Left lung (tissue), 4 donors: ENCODE measurements at regions not wholly inside any gene's neighbourhood (a gene's known extent, or its start where the extent isn't known, plus 50 kb on each side); places are given as distances from the start of the nearest gene placed in this dataset.

ENCODE experiments used
- ATAC-seq: fragments of 200-7000 bp; cut with Tn5 transposase; one replicate; pipeline ENCODE4 v1.9.1; 2020; ENCODE audit warnings: moderate library complexity
- DNase-seq, 4 donors: peaks; one replicate each; pipeline ENCODE4 v3.0.0-alpha.2; 2013 to 2020
- H3K27ac ChIP-seq, 2 donors: fragments of 200-600 bp; sonication (generic) in 1 of 2; one replicate each; pipeline versions ENCODE4 v1.5.0 to v1.8.0; 2020 to 2021
- H3K27me3 ChIP-seq, 2 donors: fragments of 200-600 bp; sonication (generic) in 1 of 2; one replicate each; pipeline versions ENCODE4 v1.5.0 to v1.8.0; 2020 to 2021
- H3K36me3 ChIP-seq, 2 donors: fragments of 200-600 bp; sonication (generic) in 1 of 2; one replicate each; pipeline versions ENCODE4 v1.5.0 to v1.8.0; 2020 to 2021
- H3K4me1 ChIP-seq, 2 donors: fragments of 200-600 bp; one replicate each; pipeline ENCODE4 v1.8.0; 2021
- H3K4me3 ChIP-seq, 2 donors: fragments of 200-600 bp; sonication (generic) in 1 of 2; one replicate each; pipeline versions ENCODE4 v1.5.0 to v1.8.0; 2020 to 2021; ENCODE audit warnings: mild to moderate bottlenecking in 1 of 2
- H3K9me3 ChIP-seq, 2 donors: fragments of 200-600 bp; sonication (generic) in 1 of 2; one replicate each; pipeline versions ENCODE4 v1.5.0 to v1.8.0; 2020 to 2021
- CTCF ChIP-seq, 2 donors: fragments of 200-600 bp; sonication (generic) in 1 of 2; IDR thresholded peaks; one replicate each; pipeline versions ENCODE4 v1.5.0 to v1.8.0; 2021; ENCODE audit warnings: antibody characterized with exemption in 2 of 2
- intact Hi-C, 2 donors: fragments of 100-400 bp; cut with DNase I; formaldehyde crosslinking; loops; one replicate each; pipeline versions ENCODE4 v1.11.2 to v1.14.2; 2022
- donor health status: DM: no; HTN: yes; CAD: no.
- donor health status: DM: no; HTN: no; CAD: no.

DNA sequence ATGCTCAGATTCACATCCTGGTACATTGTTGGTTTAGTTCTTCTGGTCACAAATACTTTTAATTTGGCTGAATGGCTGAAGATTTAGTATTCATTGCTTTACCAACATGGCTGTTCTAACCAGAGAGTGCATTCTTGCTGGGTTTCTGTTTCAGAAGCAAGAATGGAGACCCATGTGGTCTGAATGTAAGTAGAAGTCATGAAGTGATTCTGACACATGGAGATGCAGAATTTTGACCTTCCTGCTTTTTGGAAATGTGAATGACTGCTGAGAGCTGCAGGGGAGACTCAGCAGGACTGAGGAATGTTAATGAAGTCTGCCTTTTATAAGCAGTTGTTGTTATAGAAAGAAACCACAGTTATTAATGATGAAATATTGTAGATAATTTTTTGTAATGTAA is 576.1 kb upstream of the MARCKS start:
- Histone ChIP-seq H3K27ac (no peak overlapping the region), H3K36me3 (no peaks in the 10 kb centered on the region), H3K4me1 (no peaks in the 10 kb centered on the region), H3K9me3 (peaks cover 0 to 3% of the 10 kb centered on the region in 2 donors), H3K4me3 (no peak overlapping the region), H3K27me3 (no peaks in the 10 kb centered on the region)
- intact Hi-C loops = no loop called here
- TF ChIP-seq CTCF (IDR thresholded peaks at IDR 0.05) = no peak
- no peak for ATAC-seq
- DNase-seq = peak in 2 of 4 donors; percentile 9 to 12

DNA sequence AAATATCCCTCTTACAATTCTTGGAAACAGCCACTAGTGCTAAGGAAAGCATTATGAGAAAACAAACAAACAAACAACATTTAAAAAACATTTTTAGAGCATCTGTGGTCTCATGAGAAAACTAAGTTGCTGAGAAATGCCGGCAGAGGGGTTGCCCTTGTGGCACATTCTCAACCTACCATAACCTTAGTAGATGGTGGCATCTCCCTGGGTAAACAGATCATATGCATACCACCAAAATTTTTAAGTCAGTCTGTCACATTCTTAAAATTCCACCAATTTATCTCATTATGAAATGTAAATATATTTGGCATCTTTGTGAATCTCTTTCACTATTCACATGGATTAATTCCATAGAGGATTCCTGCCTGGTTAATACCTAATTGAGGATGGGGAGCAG is 575.7 kb upstream of the MARCKS start:
- intact Hi-C loops = no loop called here
- H3K27me3 ChIP-seq = no peaks in the 10 kb centered on the region
- no peaks in the 10 kb centered on the region for H3K4me1 ChIP-seq
- peaks cover 0 to 7% of the 10 kb centered on the region in 2 donors for H3K9me3 ChIP-seq
- DNase-seq = no peak
- no peak overlapping the region for H3K27ac ChIP-seq
- no peak overlapping the region for H3K4me3 ChIP-seq
- no peak for ATAC-seq
- H3K36me3 ChIP-seq = no peaks in the 10 kb centered on the region
- TF ChIP-seq CTCF (IDR thresholded peaks at IDR 0.05) = no peak

DNA sequence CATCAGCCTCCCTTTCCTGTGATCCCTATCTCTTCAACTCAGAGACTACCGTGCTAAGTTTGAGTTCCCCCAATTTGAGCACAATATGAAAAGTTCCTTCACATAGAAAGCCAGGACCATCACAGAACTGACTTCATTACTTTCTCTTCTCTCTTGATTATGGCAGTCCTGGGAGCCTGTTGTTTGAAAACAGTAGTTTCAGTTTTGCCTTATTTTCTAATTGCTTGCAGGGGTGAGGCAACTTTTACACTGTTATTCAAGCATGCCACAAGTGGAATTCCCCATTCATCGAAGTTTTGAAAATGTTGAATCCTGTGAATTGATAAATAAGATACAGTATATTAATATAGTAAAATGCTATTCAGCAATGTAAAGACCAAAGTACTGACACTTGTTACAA is 569.7 kb upstream of the MARCKS start:
- Histone ChIP-seq H3K27ac (no peak overlapping the region), H3K4me3 (no peak overlapping the region), H3K36me3 (no peaks in the 10 kb centered on the region), H3K27me3 (no peaks in the 10 kb centered on the region), H3K9me3 (peaks cover 0 to 12% of the 10 kb centered on the region in 2 donors), H3K4me1 (no peaks in the 10 kb centered on the region)
- TF ChIP-seq CTCF (IDR thresholded peaks at IDR 0.05) = no peak
- ATAC-seq = no peak
- no peak for DNase-seq
- intact Hi-C loops = no loop called here

- Histone ChIP-seq H3K4me3 (no peak overlapping the region), H3K4me1 (peaks cover 0 to 4% of the 10 kb centered on the region in 2 donors), H3K27ac (no peak overlapping the region), H3K27me3 (no peaks in the 10 kb centered on the region), H3K9me3 (peaks cover 0 to 12% of the 10 kb centered on the region in 2 donors), H3K36me3 (no peaks in the 10 kb centered on the region)
- TF ChIP-seq CTCF (IDR thresholded peaks at IDR 0.05) = no peak
- intact Hi-C loops = no loop called here
- no peak for ATAC-seq
- DNase-seq = no peak
Observed at GRCh38 chr6:113288409-113288808, 568.7 kb upstream of the MARCKS start.

DNA sequence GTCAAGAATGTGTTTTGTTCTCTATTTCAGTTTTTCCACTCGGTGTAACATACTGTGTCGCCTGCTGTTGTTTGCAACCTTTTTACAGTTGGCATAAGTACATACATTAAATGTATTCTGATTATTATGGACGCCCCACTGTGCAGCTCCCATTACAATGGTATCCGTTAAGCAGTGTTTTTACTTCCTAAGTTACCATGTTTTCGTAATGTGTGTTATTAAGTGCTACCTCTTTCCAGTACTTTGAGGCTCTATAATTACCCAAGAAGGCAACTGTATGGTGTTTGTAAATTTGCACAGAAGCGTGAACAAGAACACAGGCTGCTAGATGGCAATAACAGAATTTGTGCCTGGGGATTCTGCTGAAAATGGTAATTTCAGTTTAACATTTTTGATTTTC is 568.0 kb upstream of the MARCKS start:
- H3K4me3 ChIP-seq = no peak overlapping the region
- H3K9me3 ChIP-seq = peaks cover 0 to 12% of the 10 kb centered on the region in 2 donors
- intact Hi-C loops = no loop called here
- no peak for TF ChIP-seq CTCF (IDR thresholded peaks at IDR 0.05)
- H3K36me3 ChIP-seq = no peaks in the 10 kb centered on the region
- ATAC-seq (no peak), DNase-seq (no peak)
- H3K27ac ChIP-seq = no peak overlapping the region
- peaks cover 0 to 4% of the 10 kb centered on the region in 2 donors for H3K4me1 ChIP-seq
- H3K27me3 ChIP-seq = no peaks in the 10 kb centered on the region
